Prostate gland (tissue), 2 donors: ENCODE measurements at regions not wholly inside any gene's neighbourhood (a gene's known extent, or its start where the extent isn't known, plus 50 kb on each side); places are given as distances from the start of the nearest gene placed in this dataset.

ENCODE experiments used
- DNase-seq: peaks from one replicate; pipeline ENCODE4 v3.0.0-alpha.2; 2019; ENCODE audit warnings: low spot score
- H3K27ac ChIP-seq, 2 donors: fragments of 200-600 bp; sonication (generic); 2 replicates each; pipeline ENCODE4 v1.5.1; 2017 to 2019
- H3K27me3 ChIP-seq: fragments of 200-600 bp; sonication (generic); replicated peaks from 2 replicates; pipeline ENCODE4 v1.5.1; 2019; ENCODE audit not compliant: insufficient read depth
- H3K36me3 ChIP-seq, 2 donors: fragments of 200-600 bp; sonication (generic); 1 replicate in 1 of 2; 2 replicates in 1 of 2; pipeline versions ENCODE4 v1.5.1 to v1.8.1; 2017 to 2019
- H3K4me1 ChIP-seq: fragments of 200-600 bp; sonication (generic); replicated peaks from 2 replicates; pipeline ENCODE4 v1.5.1; 2019
- H3K4me3 ChIP-seq, 2 donors: fragments of 200-600 bp; sonication (generic); 2 replicates each; pipeline ENCODE4 v1.5.1; 2017 to 2019
- H3K9me3 ChIP-seq: fragments of 200-600 bp; sonication (generic); 2 replicates; pipeline ENCODE4 v1.5.1; 2017
- POLR2A ChIP-seq: fragments of 450-650 bp; IDR thresholded peaks from one replicate; pipeline ENCODE4 v1.6.1; 2016; ENCODE audit warnings: antibody characterized with exemption, mild to moderate bottlenecking
- POLR2AphosphoS5 ChIP-seq: sonication (generic); formaldehyde crosslinking; IDR thresholded peaks from one replicate; pipeline ENCODE4 v1.6.1; 2017; ENCODE audit warnings: antibody characterized with exemption
- WGBS: methylation state at CpG from one replicate; pipeline ENCODE4 v1.1.5; 2018; 5-methylcytosine and 5-hydroxymethylcytosine counted together
- intact Hi-C: fragments of 100-400 bp; cut with DNase I; formaldehyde crosslinking; loops from one replicate; pipeline ENCODE4 v1.14.2; 2022
- TF ChIP-seq, protein P1 (sequence below), 4 experiments: fragments of 200-600 bp in 2 of 4; fragments of 450-650 bp in 2 of 4; sonication (generic) in 2 of 4; IDR thresholded peaks; 1 replicate in 3 of 4; 2 replicates in 1 of 4; pipeline ENCODE4 v1.5.1; 2016 to 2019; ENCODE audit warnings: antibody characterized with exemption in 4 of 4, mild to moderate bottlenecking in 2 of 4, moderate library complexity in 2 of 4

DNA sequence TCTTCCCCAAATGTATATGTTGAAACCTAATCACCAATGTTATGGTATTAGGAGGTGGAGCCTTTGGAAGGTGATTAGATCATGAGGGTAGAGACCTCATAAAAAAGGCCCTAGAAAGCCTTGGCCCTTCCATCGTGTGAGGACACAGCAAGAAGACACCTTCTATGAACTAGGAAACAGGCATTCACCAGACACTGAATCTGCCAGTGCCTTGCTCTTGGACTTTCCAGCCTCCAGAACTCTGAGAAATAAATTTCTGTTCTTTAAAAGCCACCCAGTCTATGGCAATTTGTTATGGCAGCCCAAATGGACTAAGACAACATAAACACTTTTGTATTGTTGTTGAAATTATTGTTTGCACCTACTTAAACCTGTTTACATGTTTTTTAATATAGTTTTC, 221.8 kb upstream of the RPS6KA3 start:
- no peak for DNase-seq
- H3K27ac ChIP-seq, result no peak overlapping the region
- intact Hi-C loops, result no loop called here
- H3K9me3 ChIP-seq, result no peaks in the 10 kb centered on the region
- H3K27me3 ChIP-seq, result no peaks in the 10 kb centered on the region
- no peak overlapping the region for H3K4me3 ChIP-seq
- no peaks in the 10 kb centered on the region for H3K4me1 ChIP-seq
- TF ChIP-seq, protein P1, sequence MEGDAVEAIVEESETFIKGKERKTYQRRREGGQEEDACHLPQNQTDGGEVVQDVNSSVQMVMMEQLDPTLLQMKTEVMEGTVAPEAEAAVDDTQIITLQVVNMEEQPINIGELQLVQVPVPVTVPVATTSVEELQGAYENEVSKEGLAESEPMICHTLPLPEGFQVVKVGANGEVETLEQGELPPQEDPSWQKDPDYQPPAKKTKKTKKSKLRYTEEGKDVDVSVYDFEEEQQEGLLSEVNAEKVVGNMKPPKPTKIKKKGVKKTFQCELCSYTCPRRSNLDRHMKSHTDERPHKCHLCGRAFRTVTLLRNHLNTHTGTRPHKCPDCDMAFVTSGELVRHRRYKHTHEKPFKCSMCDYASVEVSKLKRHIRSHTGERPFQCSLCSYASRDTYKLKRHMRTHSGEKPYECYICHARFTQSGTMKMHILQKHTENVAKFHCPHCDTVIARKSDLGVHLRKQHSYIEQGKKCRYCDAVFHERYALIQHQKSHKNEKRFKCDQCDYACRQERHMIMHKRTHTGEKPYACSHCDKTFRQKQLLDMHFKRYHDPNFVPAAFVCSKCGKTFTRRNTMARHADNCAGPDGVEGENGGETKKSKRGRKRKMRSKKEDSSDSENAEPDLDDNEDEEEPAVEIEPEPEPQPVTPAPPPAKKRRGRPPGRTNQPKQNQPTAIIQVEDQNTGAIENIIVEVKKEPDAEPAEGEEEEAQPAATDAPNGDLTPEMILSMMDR (IDR thresholded peaks at IDR 0.05), result no peak
- TF ChIP-seq POLR2AphosphoS5, result no peak
- TF ChIP-seq POLR2A, result no peak
- WGBS, result 86% methylated on average over 1 of the region's 1 CpG
- no peaks in the 10 kb centered on the region for H3K36me3 ChIP-seq

DNA sequence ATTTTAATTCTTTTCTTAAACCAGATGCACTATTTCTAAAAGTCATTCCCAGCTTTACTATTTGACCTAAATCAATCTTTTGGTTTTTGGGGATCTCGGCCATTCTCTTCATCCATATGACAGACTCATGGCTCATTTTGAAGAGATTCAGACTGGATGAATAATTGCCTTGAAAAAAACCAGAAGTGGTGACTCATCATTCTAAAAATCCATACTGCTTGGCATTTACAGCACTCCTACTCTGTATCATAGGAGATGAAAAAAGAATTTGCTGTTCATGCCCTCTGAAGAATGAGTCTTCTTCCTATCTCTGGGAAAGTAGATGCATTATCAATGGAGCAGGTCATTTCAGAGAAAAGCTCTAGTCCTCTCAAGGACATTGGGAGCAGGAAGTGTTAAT, 220.5 kb upstream of the RPS6KA3 start:
- no peak for DNase-seq
- H3K9me3 ChIP-seq, result no peaks in the 10 kb centered on the region
- H3K4me3 ChIP-seq, result no peak overlapping the region
- no peaks in the 10 kb centered on the region for H3K4me1 ChIP-seq
- H3K27me3 ChIP-seq, result no peaks in the 10 kb centered on the region
- intact Hi-C loops, result no loop called here
- TF ChIP-seq, protein P1 (IDR thresholded peaks at IDR 0.05), result no peak
- TF ChIP-seq POLR2A, result no peak
- no peak for TF ChIP-seq POLR2AphosphoS5
- no peaks in the 10 kb centered on the region for H3K36me3 ChIP-seq
- WGBS, result 89% methylated on average over 1 of the region's 1 CpG
- H3K27ac ChIP-seq, result no peak overlapping the region

DNA sequence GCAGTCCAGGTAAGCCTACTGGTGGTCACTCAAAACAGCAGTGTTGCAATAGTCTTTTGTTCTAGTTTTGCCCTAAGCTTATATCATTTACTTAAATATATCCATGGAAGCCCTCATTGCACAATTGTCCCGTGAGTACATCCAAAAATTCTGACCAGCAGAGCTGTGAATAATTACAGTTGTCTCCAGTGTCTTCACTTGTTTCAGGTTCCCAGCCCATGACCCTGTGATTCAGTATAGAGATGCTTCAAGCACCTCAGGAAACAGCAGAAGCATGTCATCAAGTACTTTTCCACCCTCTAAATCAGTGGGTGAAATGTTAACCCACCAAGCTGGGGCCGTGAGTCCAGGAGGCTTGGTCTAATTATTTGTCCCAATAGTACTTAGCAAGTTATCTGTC, 214.9 kb upstream of the RPS6KA3 start:
- no peaks in the 10 kb centered on the region for H3K9me3 ChIP-seq
- no peaks in the 10 kb centered on the region for H3K4me1 ChIP-seq
- no peak for DNase-seq
- intact Hi-C loops, result no loop called here
- 82% methylated on average over 2 of the region's 2 CpGs for WGBS
- no peak overlapping the region for H3K27ac ChIP-seq
- TF ChIP-seq POLR2A (no peak), POLR2AphosphoS5 (no peak)
- TF ChIP-seq, protein P1 (IDR thresholded peaks at IDR 0.05), result no peak
- no peaks in the 10 kb centered on the region for H3K36me3 ChIP-seq
- no peak overlapping the region for H3K4me3 ChIP-seq
- H3K27me3 ChIP-seq, result no peaks in the 10 kb centered on the region

GRCh38 chrX:20479896-20480295, 213.2 kb upstream of the RPS6KA3 start:
- 31% methylated on average over 4 of the region's 4 CpGs for WGBS
- Histone ChIP-seq H3K36me3 (no peaks in the 10 kb centered on the region), H3K9me3 (no peaks in the 10 kb centered on the region), H3K27ac (no peak overlapping the region), H3K4me3 (no peak overlapping the region), H3K4me1 (no peaks in the 10 kb centered on the region), H3K27me3 (no peaks in the 10 kb centered on the region)
- intact Hi-C loops, result no loop called here
- DNase-seq, result no peak
- TF ChIP-seq, protein P1 (IDR thresholded peaks at IDR 0.05), result no peak
- TF ChIP-seq POLR2A, result no peak
- TF ChIP-seq POLR2AphosphoS5, result no peak

- no peak overlapping the region for H3K4me3 ChIP-seq
- no peak overlapping the region for H3K27ac ChIP-seq
- no peaks in the 10 kb centered on the region for H3K4me1 ChIP-seq
- no peaks in the 10 kb centered on the region for H3K9me3 ChIP-seq
- TF ChIP-seq, protein P1 (IDR thresholded peaks at IDR 0.05), result no peak
- TF ChIP-seq POLR2A (no peak), POLR2AphosphoS5 (no peak)
- H3K27me3 ChIP-seq, result no peaks in the 10 kb centered on the region
- no peak for DNase-seq
- H3K36me3 ChIP-seq, result no peaks in the 10 kb centered on the region
- 89% methylated on average over 2 of the region's 2 CpGs for WGBS
- intact Hi-C loops, result no loop called here
Measured at GRCh38 chrX:20479048-20479447, 212.3 kb upstream of the RPS6KA3 start.
